NCI-H1048 (cell line): ENCODE measurements at regions not wholly inside any gene's neighbourhood (a gene's known extent, or its start where the extent isn't known, plus 50 kb on each side); places are given as distances from the start of the nearest gene placed in this dataset.
"Not testable (repeated sequence)": the region's sequence is repeated elsewhere in the genome, so short reads cannot be mapped to it uniquely, and the experiment has no call there.

ENCODE experiments used
- DNase-seq: peaks from one replicate; lab custom pipeline; 2025; lab: John Stamatoyannopoulos, UW

DNA sequence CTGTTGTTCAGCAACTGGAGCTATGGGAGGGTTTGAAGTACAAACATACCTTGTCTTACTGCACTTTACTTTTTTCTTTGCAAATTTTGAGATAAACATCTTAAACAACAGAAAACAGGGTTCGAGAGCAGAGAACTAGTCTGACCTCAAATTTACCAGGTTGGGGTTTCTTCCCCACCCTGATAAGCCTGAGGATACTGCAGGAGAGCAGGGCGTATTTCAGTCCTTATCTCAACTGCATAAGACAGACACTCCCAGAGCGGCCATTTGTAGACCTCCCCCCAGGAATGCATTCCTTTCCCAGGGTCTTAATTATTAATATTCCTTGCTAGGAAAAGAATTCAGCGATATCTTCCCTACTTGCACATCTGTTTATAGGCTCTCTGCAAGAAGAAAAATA lies 242.1 kb upstream of the DDHD1 start:
- not testable (repeated sequence) for DNase-seq

DNA sequence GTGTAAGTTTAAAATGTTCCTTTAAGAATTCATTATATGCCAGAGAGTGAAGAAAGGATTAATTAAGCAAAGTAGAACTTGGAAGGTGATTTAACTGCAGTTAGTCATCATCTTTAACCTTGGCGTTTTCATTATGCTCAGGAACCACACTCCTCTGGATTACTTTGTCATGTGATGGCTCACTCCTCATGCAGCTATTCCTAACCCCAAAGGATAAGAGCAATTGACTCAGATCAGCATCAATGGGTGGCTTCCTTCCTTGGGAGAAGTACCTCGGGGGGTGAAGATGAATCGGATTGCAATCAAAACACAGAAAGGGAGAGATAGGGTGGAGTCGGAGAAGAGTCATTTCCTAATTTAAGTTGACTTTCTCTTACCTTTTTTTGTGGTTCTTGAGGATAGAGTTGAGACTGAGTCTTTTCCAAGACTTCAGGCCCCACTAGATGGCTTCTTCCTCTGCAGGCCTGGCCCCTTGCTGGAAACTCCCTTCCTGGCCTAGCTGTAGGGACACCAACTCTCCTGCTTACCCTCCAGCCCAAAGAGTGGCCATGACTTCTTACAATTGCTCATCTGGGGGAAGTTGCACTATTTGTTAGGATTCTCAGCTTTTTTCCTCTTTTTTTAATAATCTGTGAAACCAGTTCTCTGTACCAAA lies 238.6 kb upstream of the DDHD1 start:
- no peak for DNase-seq

DNA sequence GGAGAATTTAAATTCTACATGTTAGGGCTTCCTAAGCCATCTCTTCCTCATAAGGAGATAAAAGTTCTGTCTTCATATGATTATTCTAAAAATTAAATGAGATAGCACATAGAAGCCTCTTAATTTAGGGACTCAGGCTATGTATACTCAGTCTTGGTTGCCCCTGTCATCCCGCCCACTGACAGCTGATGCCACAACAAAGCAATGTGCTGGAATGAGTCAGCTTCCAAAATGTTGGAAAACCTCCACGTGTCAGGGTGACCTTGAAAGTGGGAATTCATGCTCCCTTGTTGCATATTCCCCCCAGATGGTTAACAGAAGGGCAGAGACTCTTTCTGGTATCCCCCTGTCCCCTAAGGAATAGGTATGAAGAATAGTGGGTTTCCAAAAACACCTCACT lies 238.0 kb upstream of the DDHD1 start:
- DNase-seq: no peak

DNA sequence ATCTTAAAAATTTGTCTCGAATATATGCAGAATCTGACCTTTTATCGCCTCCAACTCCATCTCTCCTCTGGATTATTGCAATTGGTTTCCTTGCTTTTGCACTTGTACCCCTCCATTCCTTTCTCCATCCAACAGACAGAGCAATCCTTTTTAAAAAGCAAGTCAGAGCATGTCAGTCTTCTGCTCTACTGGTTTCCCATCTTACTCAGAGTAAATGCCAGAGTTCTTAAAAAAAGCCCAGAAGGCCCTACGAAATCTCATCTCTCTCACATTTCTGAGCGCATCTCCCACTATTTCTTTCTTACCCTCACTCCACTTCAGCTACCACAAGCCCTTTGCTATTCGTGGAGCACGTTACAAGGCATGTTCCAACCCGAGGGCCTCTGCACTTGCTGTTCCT lies 236.9 kb upstream of the DDHD1 start:
- no peak for DNase-seq

DNA sequence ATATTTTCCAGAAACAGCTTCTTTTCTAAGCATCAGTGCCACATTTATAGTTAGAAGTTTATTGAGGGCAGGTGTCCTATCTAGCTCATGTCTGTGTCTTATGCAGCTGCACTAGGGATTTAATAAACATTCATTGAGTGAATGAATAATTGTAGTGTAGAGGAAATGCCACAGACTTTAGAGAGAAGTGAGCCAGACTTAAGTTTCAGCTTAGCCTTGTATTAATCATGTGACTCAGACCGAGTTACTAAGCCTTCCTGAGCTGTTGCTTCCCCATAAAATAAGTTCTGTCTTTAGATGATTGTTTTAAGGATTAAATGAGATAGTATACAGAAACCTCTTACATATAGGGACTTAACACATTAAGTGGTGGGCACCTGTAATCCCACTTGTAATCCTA lies 236.1 kb upstream of the DDHD1 start:
- no peak for DNase-seq

DNA sequence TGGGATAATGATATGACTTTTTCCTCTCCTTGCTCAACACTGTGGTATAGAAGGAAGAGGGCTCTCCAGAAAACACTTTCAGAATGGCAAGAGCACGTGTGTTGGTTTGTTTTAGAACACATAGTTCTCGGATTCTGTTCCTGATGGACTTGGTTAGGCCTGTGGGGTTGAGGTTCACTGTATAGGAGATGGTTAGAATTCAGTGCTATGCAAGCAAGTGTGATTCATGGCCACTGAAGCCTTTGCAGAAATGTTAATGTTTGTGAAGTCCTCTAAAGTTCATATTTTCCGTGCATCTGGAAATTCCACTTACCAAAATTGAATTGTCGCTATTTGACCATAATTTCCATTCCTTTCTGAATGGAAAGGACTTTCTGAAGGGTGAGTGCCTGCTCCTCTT lies 233.2 kb upstream of the DDHD1 start:
- DNase-seq: no peak

DNA sequence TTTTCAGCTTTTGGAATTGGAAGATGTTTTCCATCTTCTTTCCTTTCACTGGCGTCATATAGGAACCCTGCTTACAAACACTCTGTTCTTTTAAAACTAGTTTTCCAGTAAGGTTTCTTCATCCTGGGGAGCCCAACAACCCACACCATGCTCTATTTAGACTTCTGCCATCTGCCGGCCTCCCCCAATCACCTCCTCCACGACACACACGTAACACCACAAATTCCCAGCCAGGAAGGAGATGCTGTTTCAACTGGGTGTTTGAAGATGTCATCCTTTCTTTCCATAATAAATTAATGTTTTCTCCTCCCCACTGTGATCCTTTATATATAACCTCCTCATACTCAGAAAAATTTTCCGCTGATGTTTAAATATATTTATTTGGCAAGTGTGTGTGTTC lies 231.4 kb upstream of the DDHD1 start:
- no peak for DNase-seq

DNA sequence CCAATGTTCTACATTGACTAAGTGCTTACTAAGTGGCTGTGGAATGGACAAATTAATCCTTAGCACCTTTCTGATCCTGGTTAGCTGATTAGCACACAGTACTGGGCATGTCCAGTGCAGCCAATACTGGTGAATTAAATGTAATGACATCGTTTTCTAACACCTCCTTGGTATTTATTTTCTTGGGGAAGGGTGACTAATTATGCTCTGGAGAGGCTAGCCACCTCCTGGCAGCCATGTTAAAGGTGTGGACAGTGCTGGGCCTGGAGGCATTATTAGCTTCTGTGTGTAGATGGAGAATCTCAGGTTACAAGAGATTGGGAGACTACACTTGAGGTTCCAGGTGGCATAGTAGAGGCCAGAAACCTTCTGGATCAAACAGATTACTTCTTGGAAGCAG lies 230.9 kb upstream of the DDHD1 start:
- no peak for DNase-seq

DNA sequence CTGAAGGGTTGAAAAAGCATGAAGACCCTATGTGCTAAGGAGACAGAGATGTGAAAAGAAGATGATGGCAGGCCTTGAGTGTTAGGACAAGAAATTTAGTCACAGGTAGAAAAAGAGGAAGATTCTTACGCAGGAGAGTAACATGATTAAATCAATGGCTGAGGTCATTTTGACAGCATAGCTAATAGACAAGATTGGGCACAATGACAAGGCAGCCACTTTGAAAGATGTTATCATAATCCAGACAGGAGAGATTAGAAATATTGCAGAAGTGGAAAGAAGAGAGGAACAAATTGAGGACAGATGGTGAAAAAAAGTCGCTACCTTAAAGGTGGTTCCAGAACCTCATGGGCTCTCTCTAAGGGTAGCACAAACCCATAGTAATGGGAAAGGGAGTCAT lies 228.8 kb upstream of the DDHD1 start:
- DNase-seq: no peak

DNA sequence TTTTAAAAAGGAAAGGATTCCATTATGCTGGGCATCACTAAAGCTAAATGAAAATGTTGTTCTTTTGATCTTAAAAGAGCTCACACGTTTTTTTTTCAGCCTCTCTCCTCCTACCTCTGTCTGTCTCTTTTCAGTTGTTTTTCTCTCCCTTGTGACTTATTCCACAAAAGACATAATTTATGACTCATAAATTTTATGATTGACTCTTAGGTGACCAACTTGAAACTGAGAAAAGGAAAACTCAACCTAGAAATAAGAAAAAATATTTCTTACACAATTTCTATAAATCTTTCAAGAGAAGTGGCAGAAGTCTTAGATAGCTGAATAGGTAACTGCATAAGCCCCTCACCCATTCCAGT lies 227.7 kb upstream of the DDHD1 start:
- DNase-seq: no peak

DNA sequence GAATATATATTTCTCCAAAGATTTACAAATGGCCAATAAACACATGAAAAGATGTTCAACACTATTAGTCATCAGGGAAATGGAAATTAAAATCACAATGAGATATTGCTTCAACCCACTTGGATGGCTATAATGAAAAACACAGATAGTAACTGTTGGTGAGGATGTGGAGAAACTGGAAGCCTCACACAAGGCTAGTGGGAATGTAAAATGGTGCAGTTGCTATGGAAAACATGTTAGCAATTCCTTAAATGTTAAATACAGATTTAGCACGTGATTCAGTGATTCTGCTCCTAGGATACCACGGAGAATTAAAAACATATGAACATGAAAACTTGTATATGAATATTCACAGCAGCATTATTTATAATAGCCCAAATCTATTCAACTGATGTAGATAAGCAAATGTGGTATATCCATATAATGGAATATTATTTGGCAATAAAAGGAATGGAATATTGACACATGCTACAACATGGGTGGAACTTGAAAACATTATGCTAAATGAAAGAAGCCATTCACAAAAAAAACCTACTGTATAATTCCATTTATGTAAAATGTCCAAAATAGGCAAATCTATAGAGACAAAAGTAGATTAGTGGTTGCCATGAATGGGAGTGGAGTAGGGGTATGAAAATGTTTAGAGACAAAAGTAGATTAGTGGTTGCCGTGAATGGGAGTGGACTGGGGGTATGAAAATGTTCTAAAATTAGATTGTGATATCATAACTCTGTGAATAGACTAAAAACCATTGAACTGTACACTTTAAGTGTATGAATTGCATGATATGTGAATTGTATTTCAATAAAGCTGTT lies 227.1 kb upstream of the DDHD1 start:
- no peak for DNase-seq

DNA sequence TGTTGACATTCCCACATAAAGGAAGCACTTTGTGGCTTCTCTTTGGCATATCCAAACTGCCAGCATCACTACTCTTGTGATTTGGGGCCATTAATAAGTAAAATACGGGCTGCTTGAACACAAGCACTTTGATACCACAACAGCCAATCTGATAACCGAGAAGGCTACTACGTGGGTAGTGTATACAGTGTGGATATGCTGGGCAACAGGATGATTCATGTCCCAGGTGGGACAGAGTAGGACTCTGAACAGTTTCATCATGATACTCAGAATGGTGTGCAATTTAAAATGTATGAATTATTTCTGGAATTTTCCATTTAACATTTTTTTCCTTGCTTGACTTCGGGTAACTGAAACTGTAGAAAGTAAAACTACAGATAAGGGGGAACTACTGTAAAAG lies 225.0 kb upstream of the DDHD1 start:
- no peak for DNase-seq

DNA sequence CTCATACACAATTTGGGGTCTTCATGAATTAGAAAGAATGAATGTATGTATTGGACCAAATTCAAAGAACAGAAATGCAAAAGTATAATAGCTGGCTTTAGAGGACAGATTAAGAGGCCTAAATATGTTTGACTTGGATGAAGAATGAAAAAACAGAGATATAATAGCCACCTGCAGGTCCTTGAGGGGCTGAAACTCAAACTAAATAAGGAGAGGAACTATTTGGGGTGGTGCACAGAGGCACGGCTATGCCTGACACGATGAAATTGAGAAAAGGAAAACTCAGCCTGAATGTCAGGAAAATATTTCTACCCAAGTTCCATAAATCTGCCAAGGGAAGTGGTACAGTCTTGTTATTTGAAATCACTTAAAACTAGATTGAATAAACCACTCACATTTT lies 222.9 kb upstream of the DDHD1 start:
- no peak for DNase-seq

DNA sequence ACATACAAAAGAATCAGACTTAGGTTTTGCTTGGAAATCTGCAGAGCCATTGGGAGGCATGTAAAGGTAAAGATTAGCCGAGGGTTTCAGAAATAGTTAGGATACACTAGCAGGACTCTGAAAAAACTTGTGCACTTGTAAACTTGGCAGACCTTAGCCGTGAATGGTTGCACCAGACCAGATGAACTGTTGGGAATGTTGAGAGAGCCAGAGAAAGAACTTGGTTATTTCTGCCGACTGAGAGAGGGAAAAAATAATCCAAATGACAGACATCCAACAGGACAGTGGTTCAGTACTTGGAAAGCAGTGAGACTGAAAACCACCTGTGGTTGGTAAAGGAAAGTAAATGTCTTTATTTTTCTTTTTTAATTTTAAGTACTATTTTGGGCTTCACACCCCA lies 222.5 kb upstream of the DDHD1 start:
- no peak for DNase-seq

DNA sequence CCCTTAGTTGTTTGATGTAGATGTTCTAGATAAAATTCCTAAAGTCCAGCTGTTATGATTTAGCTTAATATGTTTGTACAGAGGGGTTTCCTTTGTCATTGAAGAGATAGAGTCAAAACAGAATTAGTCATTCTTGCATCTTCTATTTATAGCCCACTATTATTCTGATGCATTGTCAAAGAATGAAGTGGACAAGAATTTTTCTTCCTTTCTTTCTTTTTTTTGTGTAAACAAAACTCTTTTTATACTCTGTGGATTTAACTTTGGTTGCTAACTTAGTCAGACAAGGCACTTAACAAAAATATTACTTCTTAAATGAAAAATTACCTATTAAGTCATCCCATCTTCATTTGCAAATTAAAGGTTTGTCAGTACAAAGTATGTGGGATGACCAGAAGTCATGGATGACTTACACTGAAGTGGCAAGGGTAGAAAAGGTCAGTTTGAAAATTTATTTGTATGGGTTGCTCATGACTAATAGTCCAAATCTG lies 215.6 kb upstream of the DDHD1 start:
- DNase-seq: no peak

DNA sequence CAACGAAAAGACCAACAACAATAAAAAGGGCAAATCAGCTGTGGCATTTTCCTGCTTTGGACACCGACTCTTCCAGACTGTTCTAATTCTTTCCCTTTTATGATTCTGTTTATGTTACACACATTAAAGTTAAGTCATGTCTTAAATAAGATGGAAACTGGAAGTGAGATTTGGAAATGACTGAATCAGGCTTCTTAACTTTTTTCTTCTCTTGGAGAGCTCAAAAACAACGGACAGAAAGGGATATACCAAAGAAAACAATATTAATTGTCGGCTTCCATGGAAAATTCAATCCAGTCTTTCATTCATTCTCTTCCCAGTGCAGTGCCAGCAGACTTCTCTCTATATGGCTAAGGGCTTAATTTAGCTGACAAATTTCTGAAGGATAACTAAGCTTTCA lies 214.9 kb upstream of the DDHD1 start:
- DNase-seq: no peak

DNA sequence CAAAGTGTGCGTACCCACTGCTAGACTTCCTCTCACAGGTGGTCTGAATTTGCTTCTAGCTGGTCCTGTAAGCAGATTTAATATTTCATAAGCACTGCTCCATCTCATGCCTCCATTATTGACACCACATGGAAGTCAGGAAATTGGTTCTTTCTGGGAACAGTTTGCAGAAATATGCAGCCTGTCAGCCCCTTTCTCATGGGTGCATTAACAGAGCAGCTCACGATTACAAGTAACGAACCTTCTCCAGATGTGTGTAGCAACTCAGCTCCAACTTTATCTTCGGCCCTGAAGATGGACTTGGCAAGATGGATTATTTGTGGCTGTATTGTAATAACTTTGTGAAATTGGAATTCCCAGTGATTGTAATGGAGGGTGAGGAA lies 214.5 kb upstream of the DDHD1 start:
- no peak for DNase-seq

DNA sequence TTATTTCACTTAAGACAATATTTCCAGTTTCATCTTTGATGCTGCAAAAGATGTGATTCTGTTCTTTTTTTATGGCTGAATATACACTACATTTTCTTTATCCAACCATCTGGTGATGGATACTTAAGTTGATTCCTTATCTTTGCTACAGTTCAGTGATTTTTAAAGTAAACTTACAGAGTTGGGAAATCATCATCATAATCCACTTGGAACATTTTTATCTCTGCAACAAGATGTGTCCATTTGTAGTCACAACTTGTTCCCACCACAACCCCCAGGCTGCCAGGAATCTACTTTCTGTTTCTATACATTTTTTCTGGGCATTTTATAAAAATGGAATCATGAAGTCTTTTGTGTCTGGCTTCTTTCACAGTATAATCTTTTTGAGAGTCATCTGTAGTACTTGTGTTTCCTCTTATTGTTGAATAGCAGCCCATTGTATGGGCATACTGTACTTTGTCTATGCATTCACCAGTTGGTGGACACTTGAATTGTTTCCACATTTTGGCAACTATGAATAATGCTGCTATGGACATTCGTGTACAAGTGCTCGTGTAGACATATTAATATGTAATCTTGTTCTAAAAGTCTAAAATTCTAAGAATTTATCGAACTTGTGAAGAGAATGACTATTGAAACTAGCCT lies 212.5 kb upstream of the DDHD1 start:
- no peak for DNase-seq

DNA sequence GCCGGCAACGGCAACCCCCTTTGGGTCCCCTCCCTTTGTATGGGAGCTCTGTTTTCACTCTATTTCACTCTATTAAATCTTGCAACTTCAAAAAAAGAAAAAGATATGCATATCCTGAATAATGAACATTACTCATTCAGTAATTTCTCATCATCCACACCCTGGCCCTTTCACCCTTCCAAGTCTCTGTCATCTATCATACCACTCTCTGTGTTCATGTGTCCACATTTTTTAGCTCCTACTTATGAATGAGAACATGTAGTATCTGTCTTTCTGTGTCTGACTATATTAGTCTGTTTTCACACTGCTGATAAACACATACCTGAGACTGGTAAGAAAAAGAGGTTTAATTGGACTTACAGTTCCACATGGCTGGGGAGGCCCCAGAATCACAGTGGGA lies 209.8 kb upstream of the DDHD1 start:
- DNase-seq: not testable (repeated sequence)

DNA sequence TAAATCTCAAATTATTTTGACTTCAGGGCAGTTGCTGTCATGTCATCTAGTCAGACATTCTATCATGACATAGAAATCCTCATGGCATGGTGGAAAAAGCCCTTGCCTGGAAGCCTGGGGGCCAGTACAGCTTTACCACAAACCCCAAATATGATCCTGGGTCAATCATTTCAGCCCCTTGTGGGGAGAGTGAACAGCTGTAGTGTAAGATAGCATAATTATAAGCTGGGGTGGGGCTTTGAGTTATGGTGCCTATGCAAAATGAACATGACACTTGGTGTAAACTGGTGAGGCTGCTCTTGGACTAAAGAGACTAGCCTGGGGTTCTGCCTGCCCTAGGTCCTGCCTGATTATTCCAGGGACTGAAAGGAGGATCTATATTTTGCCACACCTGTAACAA lies 207.7 kb upstream of the DDHD1 start:
- no peak for DNase-seq

DNA sequence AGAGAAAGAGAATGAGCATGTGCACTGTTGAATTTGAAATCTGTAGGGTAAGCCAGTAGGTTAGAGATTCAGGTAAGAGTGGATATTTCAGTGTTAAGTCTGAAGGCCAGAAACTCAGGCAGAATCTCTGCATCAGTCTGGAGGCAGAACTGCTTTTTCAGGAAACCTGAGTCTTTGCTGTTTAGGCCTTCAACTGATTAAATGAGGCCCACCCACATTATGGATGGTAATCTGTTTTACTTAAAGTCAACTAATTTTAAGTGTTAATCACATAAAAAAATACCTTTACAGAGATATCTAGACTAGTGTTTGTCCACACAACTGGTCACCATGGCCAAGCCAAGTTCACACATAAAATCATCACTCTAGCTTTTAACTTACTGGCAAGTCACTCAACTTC lies 205.0 kb upstream of the DDHD1 start:
- no peak for DNase-seq

DNA sequence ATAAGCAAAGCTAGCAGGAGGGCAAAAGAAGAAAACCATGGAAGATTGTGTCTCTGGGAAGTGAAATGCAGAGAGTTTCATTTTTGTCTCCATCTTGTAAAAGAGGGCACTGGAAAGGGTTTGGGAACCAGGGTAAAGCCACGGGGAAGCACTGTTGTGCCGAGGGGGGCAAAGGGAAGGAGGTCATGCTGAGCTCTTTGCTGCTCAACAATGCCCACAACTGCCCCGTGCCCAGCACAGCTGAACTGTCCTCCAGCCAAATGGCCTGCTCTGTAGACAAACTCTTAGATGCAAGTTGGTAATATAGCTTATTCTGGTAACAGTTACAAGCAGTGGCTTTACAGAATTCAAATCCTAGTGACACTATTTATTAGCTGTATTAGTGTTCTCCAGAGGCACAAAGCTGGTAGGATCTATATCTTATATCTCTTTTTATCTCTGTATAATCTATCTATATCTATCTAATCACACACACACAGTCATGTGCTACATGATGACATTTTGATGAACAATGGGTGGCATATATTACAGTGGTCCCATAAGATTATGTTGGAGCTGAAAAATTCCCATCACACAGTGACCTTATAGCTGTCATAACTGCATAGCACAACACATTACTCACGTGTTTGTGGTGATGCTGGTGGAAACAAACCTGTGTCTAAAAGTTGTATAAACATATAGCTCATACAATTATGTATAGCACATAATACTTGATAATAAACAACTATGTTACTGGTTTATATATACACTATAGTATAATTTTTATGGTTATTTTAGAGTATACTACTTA lies 203.4 kb upstream of the DDHD1 start:
- DNase-seq: no peak
